Endothelial cell (in vitro differentiated cells): ENCODE measurements at regions not wholly inside any gene's neighbourhood (a gene's known extent, or its start where the extent isn't known, plus 50 kb on each side); places are given as distances from the start of the nearest gene placed in this dataset.

Source experiments
- DNase-seq: peaks from one replicate; pipeline ENCODE4 v3.0.0; 2021; ENCODE audit warnings: low spot score
- H3K27ac Mint-ChIP-seq: one replicate; pipeline ENCODE4 v1.8.0; 2021; ENCODE audit warnings: mixed read lengths, inconsistent platforms; ENCODE audit not compliant: unreplicated experiment
- H3K27me3 Mint-ChIP-seq: one replicate; pipeline ENCODE4 v1.8.0; 2021; ENCODE audit warnings: mild to moderate bottlenecking, moderate library complexity, mixed read lengths, inconsistent platforms; ENCODE audit not compliant: unreplicated experiment
- H3K36me3 Mint-ChIP-seq: one replicate; pipeline ENCODE4 v1.8.0; 2021; ENCODE audit warnings: mild to moderate bottlenecking, low read depth, mixed read lengths, inconsistent platforms; ENCODE audit not compliant: unreplicated experiment
- H3K4me1 Mint-ChIP-seq: one replicate; pipeline ENCODE4 v1.8.0; 2021; ENCODE audit warnings: mild to moderate bottlenecking, mixed read lengths, inconsistent platforms; ENCODE audit not compliant: unreplicated experiment
- H3K4me3 Mint-ChIP-seq: one replicate; pipeline ENCODE4 v1.8.0; 2021; ENCODE audit warnings: mild to moderate bottlenecking, mixed read lengths, inconsistent platforms; ENCODE audit not compliant: unreplicated experiment
- H3K9me3 Mint-ChIP-seq: one replicate; pipeline ENCODE4 v1.8.0; 2021; ENCODE audit warnings: mixed read lengths, inconsistent platforms; ENCODE audit not compliant: unreplicated experiment
- TF ChIP-seq, protein P1 (sequence below): fragments of 200-600 bp; sonication (generic); IDR thresholded peaks from one replicate; pipeline ENCODE4 v1.5.0; 2021; ENCODE audit warnings: antibody characterized with exemption; ENCODE audit not compliant: unreplicated experiment

DNA sequence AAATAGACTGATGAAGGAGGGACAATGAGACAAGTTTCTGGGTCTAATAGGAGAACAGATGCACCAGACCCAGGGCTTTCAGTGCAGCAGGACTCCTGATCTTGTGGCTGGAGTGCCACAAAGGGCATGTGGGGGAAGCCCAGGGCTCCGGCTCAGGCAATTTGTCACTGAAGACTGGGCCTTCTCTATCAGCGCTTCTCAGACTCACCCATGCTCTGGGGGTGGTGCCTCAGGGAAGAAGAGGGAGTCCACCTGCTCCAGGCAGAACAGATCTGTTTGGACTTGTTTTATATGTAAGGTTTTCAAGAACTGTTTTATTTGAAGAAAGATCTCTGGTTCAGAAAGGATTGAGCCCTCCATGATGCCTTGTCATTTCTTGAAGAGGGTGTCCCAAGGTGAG is 112.4 kb upstream of the TLE3 start:
- no peaks in the 10 kb centered on the region for H3K27me3 Mint-ChIP-seq
- TF ChIP-seq, protein P1, sequence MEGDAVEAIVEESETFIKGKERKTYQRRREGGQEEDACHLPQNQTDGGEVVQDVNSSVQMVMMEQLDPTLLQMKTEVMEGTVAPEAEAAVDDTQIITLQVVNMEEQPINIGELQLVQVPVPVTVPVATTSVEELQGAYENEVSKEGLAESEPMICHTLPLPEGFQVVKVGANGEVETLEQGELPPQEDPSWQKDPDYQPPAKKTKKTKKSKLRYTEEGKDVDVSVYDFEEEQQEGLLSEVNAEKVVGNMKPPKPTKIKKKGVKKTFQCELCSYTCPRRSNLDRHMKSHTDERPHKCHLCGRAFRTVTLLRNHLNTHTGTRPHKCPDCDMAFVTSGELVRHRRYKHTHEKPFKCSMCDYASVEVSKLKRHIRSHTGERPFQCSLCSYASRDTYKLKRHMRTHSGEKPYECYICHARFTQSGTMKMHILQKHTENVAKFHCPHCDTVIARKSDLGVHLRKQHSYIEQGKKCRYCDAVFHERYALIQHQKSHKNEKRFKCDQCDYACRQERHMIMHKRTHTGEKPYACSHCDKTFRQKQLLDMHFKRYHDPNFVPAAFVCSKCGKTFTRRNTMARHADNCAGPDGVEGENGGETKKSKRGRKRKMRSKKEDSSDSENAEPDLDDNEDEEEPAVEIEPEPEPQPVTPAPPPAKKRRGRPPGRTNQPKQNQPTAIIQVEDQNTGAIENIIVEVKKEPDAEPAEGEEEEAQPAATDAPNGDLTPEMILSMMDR: no peak
- peaks cover 7% of the 10 kb centered on the region for H3K4me1 Mint-ChIP-seq
- no peaks in the 10 kb centered on the region for H3K36me3 Mint-ChIP-seq
- H3K9me3 Mint-ChIP-seq: no peaks in the 10 kb centered on the region
- no peak overlapping the region for H3K27ac Mint-ChIP-seq
- DNase-seq: no peak
- H3K4me3 Mint-ChIP-seq: no peak overlapping the region

GRCh38 chr15:70209499-70209898 is 111.8 kb upstream of the TLE3 start:
- Mint-ChIP-seq H3K4me3 (no peak overlapping the region), H3K4me1 (peaks cover 7% of the 10 kb centered on the region), H3K36me3 (no peaks in the 10 kb centered on the region), H3K27me3 (no peaks in the 10 kb centered on the region), H3K27ac (no peak overlapping the region), H3K9me3 (no peaks in the 10 kb centered on the region)
- TF ChIP-seq, protein P1: no peak
- DNase-seq: no peak

- no peak for DNase-seq
- no peaks in the 10 kb centered on the region for H3K9me3 Mint-ChIP-seq
- peaks cover 3% of the 10 kb centered on the region for H3K27me3 Mint-ChIP-seq
- no peaks in the 10 kb centered on the region for H3K36me3 Mint-ChIP-seq
- TF ChIP-seq, protein P1: no peak
- peaks cover 7% of the 10 kb centered on the region for H3K4me1 Mint-ChIP-seq
- no peak overlapping the region for H3K27ac Mint-ChIP-seq
- H3K4me3 Mint-ChIP-seq: no peak overlapping the region
These were observed 110.6 kb upstream of the TLE3 start for GRCh38 chr15:70208332-70208731.

DNA sequence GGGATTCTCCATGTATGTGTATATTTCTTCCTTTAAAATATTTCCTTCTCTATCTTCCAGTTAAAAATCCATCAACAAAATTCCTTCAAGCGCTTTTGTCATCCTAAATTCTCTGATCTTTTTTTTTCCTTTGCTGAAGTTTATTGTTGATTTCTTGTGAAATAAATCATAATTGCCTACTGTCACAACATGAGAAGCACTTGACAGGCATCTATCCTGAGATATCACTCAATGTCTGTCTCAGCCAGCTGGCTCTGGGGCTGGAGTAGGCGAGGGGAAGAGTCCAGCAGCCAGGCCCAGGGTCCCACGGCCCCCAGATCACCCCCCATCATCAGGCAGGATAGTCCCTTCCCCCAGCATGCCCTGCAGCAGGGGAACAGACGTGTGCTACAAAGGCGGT is 109.0 kb upstream of the TLE3 start:
- Mint-ChIP-seq H3K36me3 (no peaks in the 10 kb centered on the region), H3K4me1 (peaks cover 3% of the 10 kb centered on the region), H3K9me3 (no peaks in the 10 kb centered on the region), H3K27ac (no peak overlapping the region), H3K27me3 (peaks cover 5% of the 10 kb centered on the region), H3K4me3 (no peak overlapping the region)
- TF ChIP-seq, protein P1: no peak
- DNase-seq: no peak

DNA sequence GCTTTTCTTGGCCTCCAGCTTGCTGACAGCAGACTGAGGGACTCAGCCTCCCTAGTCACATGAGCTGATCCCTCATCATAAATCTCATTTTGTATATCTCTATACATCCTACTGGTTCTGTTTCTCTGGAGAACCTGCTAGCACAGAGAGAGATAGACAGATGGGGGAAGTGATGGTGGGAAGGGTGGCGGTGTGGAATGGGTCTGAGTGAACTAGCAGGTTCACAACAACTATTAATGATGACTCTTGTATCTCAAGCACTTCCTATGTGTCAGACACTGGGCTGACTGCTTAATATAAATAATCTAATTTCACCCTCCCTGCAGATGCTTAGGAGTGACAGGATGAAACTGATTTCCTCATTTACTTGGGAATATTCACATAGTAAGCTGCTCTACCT is 106.9 kb upstream of the TLE3 start:
- Mint-ChIP-seq H3K27ac (no peak overlapping the region), H3K4me1 (peaks cover 3% of the 10 kb centered on the region), H3K27me3 (peaks cover 5% of the 10 kb centered on the region), H3K9me3 (no peaks in the 10 kb centered on the region), H3K36me3 (no peaks in the 10 kb centered on the region), H3K4me3 (no peak overlapping the region)
- TF ChIP-seq, protein P1: no peak
- no peak for DNase-seq
